ENCODE measurements at regions not wholly inside any gene's neighbourhood (a gene's known extent, or its start where the extent isn't known, plus 50 kb on each side); places are given as distances from the start of the nearest gene placed in this dataset.

GRCh38 chr3:117540597-117540996, 831.0 kb downstream of the TUSC7 start:
- WGBS, result 77% methylated on average over 1 of the region's 1 CpG
- intact Hi-C loops (cut with DNase I), result no loop called here
- Histone ChIP-seq H3K9me3 (no peaks in the 10 kb centered on the region), H3K27me3 (replicated peaks; ENCODE audit: insufficient read depth) (no peaks in the 10 kb centered on the region), H3K27ac (no peak overlapping the region), H3K36me3 (no peaks in the 10 kb centered on the region), H3K4me3 (no peak overlapping the region), H3K4me1 (replicated peaks) (no peaks in the 10 kb centered on the region)
- TF ChIP-seq POLR2A (IDR thresholded peaks at IDR 0.05) (no peak), CTCF (IDR thresholded peaks at IDR 0.05) (no peak), POLR2AphosphoS5 (IDR thresholded peaks at IDR 0.05) (no peak)
- DNase-seq (ENCODE audit: low spot score), result no peak

DNA sequence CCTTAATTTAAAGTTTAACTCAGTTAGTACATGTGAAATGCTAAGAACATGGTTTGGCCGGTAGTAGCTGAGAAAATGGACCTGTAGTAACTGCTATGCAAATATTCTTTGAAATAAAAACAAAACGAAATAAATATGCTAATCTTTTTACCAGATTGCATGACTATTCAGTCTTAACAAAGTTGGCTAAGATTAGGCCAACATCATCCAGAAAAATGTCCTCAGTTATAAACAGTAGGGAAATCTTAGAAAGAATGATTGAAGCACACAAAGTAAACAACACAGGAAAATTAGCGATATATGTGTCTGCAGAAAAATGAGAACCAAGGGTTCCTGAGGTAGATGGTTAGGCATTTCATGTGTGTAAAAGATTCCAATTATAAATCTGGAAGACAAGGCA, 832.1 kb downstream of the TUSC7 start:
- H3K36me3 ChIP-seq, result no peaks in the 10 kb centered on the region
- DNase-seq (ENCODE audit: low spot score), result no peak
- no peaks in the 10 kb centered on the region for H3K27me3 ChIP-seq (replicated peaks; ENCODE audit: insufficient read depth)
- 90% methylated on average over 3 of the region's 3 CpGs for WGBS
- no peak overlapping the region for H3K27ac ChIP-seq
- no peak overlapping the region for H3K4me3 ChIP-seq
- no peaks in the 10 kb centered on the region for H3K4me1 ChIP-seq (replicated peaks)
- no peak for TF ChIP-seq POLR2AphosphoS5 (IDR thresholded peaks at IDR 0.05)
- intact Hi-C loops (cut with DNase I), result no loop called here
- H3K9me3 ChIP-seq, result no peaks in the 10 kb centered on the region

DNA sequence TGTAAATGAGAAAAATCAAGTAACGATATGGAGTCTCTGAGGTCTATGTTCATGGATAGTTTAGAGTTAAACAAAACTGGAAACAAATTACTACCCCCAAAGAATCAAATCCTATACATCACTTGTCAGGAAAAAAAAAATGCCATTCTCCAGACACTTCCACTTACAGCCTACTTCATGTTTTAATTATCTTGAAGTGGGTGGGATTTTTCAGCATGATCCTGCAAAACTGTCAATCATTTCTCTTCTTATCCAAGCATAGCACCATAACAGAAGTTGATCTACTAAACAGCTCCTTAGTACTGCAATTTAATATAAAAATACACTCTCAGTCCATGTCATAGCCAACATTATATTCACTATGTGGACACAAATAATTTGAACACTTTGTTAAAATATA, 833.9 kb downstream of the TUSC7 start:
- no peak for DNase-seq (ENCODE audit: low spot score)
- Histone ChIP-seq H3K4me3 (no peak overlapping the region), H3K27ac (no peak overlapping the region), H3K4me1 (replicated peaks) (no peaks in the 10 kb centered on the region), H3K36me3 (no peaks in the 10 kb centered on the region), H3K27me3 (replicated peaks; ENCODE audit: insufficient read depth) (no peaks in the 10 kb centered on the region), H3K9me3 (no peaks in the 10 kb centered on the region)
- intact Hi-C loops (cut with DNase I), result no loop called here
- 94% methylated on average over 1 of the region's 1 CpG for WGBS
- TF ChIP-seq CTCF (IDR thresholded peaks at IDR 0.05), result no peak
- TF ChIP-seq POLR2AphosphoS5 (IDR thresholded peaks at IDR 0.05), result no peak
- TF ChIP-seq POLR2A (IDR thresholded peaks at IDR 0.05), result no peak

GRCh38 chr3:117545484-117545883, 835.9 kb downstream of the TUSC7 start:
- 80% methylated on average over 4 of the region's 4 CpGs for WGBS

DNA sequence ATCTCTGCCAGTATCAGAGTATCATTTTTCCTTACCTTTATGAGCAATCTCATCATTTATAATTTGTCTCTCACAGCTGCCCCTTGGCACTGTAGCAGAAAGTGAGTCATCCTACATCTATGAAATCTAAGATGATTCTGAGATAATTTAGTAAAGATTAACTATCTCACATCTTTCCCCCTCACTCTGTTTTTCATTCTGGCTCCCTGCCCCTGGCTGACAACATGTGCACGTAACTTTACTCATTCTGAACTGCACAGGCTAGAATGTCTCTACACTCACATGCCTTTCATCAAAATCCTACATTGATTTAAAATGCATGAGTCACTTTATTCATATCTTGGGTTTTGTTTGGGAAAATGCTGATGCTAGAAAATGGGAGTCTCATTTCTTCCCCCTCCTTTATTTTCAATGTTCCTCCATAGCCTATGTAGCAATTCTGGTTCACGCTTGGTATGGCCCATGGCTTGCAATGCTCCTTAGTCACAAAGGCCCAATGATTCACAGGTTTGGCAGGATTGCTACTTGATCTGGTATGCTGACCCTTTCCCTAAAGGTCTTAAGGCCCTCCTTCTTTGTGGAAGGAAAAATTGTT, 838.5 kb downstream of the TUSC7 start:
- 66% methylated on average over 2 of the region's 2 CpGs for WGBS
- Histone ChIP-seq H3K36me3 (no peaks in the 10 kb centered on the region), H3K4me1 (replicated peaks) (no peaks in the 10 kb centered on the region), H3K4me3 (no peak overlapping the region), H3K27me3 (replicated peaks; ENCODE audit: insufficient read depth) (no peaks in the 10 kb centered on the region), H3K9me3 (no peaks in the 10 kb centered on the region), H3K27ac (no peak overlapping the region)
- TF ChIP-seq POLR2A (IDR thresholded peaks at IDR 0.05), result no peak
- no peak for TF ChIP-seq CTCF (IDR thresholded peaks at IDR 0.05)
- TF ChIP-seq POLR2AphosphoS5 (IDR thresholded peaks at IDR 0.05), result no peak
- intact Hi-C loops (cut with DNase I), result no loop called here
- no peak for DNase-seq (ENCODE audit: low spot score)

More at GRCh38 chr3:117545484-117545883, 835.9 kb downstream of the TUSC7 start:
- no peaks in the 10 kb centered on the region for H3K27me3 ChIP-seq (replicated peaks; ENCODE audit: insufficient read depth)
- no peaks in the 10 kb centered on the region for H3K36me3 ChIP-seq
- H3K27ac ChIP-seq, result no peak overlapping the region
- no peaks in the 10 kb centered on the region for H3K9me3 ChIP-seq
- no peak for DNase-seq (ENCODE audit: low spot score)
- TF ChIP-seq POLR2A (IDR thresholded peaks at IDR 0.05), result no peak
- no peak overlapping the region for H3K4me3 ChIP-seq
- intact Hi-C loops (cut with DNase I), result no loop called here
- H3K4me1 ChIP-seq (replicated peaks), result no peaks in the 10 kb centered on the region

DNA sequence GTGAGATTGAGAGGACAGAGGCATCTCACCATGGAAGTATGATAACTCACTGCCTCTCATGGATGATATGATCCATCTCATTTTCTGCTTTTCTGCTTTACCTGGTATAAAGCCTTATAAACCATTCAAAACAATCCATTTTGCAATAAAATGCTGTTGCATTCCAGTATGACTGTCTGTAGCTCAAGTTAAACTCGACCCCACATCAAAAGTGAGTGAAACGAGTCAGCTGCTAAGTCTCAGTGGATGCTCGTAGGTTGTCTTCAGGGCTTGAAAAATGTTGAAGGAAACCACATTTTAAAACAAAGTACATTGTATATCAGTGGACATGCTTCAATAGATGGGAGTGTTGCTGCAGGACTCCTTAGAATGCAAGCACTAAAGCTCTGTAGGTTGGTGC, 839.0 kb downstream of the TUSC7 start:
- Histone ChIP-seq H3K9me3 (no peaks in the 10 kb centered on the region), H3K36me3 (no peaks in the 10 kb centered on the region), H3K27ac (no peak overlapping the region), H3K4me3 (no peak overlapping the region), H3K4me1 (replicated peaks) (no peaks in the 10 kb centered on the region), H3K27me3 (replicated peaks; ENCODE audit: insufficient read depth) (no peaks in the 10 kb centered on the region)
- intact Hi-C loops (cut with DNase I), result no loop called here
- WGBS, result 78% methylated on average over 3 of the region's 3 CpGs
- TF ChIP-seq CTCF (IDR thresholded peaks at IDR 0.05), result no peak
- no peak for TF ChIP-seq POLR2A (IDR thresholded peaks at IDR 0.05)
- TF ChIP-seq POLR2AphosphoS5 (IDR thresholded peaks at IDR 0.05), result no peak
- no peak for DNase-seq (ENCODE audit: low spot score)

All from prostate gland (tissue), 2 donors.